Stimulated activated CD8-positive, alpha-beta memory T cell treated with anti-CD3 and anti-CD28 coated beads, Interleukin-2, amount 100 ng/mL, for 1 hour (primary cell): ENCODE measurements at regions not wholly inside any gene's neighbourhood (a gene's known extent, or its start where the extent isn't known, plus 50 kb on each side); places are given as distances from the start of the nearest gene placed in this dataset.
"Not testable (repeated sequence)": the region's sequence is repeated elsewhere in the genome, so short reads cannot be mapped to it uniquely, and the experiment has no call there.

Experiments used
- DNase-seq, 2 donors: peaks; one replicate each; pipeline ENCODE4 v3.0.0-alpha.2; 2020; ENCODE audit warnings: low read depth in 2 of 2

DNA sequence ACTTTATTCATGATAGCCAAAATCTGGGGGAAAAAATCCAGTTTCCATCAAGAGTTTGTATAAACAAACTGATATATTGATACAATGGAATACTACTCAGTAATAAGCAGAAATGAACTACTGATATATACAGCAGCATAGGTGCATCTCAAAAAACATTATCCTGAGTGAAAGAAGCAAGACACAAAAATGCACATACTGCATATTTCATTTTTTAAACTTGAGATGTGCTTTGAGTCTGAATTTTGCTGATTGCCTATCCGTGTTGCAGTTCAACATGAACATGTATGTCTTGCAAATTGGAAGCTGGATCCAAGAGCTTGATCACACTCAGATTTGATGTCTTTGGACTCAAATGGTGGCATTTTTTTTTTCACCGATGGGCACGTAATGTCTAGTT, 132.4 kb downstream of the TSEN15 start:
- no peak for DNase-seq

DNA sequence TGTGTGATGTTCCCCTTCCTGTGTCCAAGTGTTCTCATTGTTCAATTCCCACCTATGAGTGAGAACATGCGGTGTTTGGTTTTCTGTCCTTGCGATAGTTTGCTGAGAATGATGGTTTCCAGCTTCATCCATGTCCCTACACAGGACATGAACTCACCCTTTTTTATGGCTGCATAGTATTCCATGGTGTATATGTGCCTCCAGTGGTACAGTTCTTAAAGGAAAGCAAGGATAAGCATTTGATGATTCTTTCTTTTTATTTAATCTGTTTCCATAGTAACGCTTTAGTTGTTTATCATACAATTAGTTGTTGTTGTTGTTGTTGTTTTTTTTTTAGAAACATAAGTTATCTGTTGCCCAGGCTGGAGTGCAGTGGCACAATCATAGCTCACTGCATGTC, 133.1 kb downstream of the TSEN15 start:
- not testable (repeated sequence) for DNase-seq

GRCh38 chr1:184185347-184185746, 133.8 kb downstream of the TSEN15 start:
- DNase-seq = no peak

GRCh38 chr1:184186167-184186566, 134.6 kb downstream of the TSEN15 start:
- DNase-seq = no peak

- no peak for DNase-seq
Observed at GRCh38 chr1:184187097-184187496, 135.6 kb downstream of the TSEN15 start.

DNA sequence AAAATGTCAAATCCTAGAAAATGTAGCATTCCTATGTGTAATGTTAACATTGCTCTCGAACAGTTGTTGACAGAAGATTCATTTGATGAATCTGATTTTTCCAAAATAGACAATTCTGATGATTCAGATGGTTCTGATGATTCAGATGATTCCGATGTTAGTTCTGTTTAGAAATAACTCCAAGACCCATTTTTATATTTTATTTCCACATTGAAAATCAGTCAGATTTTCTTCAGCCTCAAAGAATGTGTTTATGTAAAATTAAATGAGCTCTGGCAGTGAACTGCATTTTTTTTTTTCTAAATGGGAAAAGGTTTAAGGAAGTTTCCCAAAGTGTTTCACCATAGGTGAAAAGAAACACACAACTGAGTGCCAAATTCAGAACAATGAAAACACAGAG, 136.5 kb downstream of the TSEN15 start:
- no peak for DNase-seq

- DNase-seq = no peak
Observed at GRCh38 chr1:184189361-184189760, 137.8 kb downstream of the TSEN15 start.

GRCh38 chr1:184190616-184191015, 139.1 kb downstream of the TSEN15 start:
- no peak for DNase-seq

DNA sequence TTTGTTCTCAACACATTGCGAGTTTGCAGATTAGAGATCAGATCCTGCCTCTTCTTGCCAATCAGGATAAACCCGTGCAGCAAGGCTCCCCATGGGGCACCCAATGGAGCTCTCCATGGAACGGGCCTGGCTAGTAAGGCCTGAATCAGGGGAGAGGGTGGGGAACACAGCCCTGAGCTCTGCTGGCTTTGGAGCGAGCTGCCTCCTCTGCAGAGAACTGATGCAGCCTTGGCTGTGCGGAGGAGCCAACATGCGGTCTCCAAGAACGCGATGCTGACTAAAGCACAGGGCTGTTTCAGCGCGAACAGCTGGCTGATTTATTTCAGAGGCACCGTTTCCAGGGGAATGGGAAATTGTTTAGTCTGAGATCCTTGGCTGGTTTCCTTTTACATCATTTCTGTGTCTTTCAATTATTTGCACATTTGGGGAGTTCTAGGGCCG, 139.7 kb downstream of the TSEN15 start:
- no peak for DNase-seq

GRCh38 chr1:184192796-184193195, 141.3 kb downstream of the TSEN15 start:
- no peak for DNase-seq

DNA sequence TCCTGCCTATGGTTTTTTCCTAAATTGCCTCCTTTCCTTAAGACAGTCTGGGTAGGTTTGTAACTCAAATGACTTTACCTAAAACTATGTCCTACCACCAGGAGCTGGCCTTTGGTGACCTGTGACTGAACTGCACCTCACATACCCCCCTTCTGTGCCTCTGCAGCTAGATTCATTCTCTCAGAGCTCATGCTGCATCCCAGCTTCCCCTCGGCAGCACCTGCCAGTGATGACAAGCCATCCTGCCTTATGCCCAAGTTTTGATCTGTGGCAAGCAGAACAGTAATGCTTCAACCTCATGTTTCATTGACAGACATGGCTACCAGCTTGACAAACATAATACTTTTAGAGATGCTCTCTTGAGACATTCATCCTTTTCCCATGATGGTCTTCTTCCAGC, 141.9 kb downstream of the TSEN15 start:
- no peak for DNase-seq

- DNase-seq = no peak
Observed at GRCh38 chr1:184194236-184194635, 142.7 kb downstream of the TSEN15 start.

GRCh38 chr1:184195722-184196121, 144.2 kb downstream of the TSEN15 start:
- DNase-seq = not testable (repeated sequence)

DNA sequence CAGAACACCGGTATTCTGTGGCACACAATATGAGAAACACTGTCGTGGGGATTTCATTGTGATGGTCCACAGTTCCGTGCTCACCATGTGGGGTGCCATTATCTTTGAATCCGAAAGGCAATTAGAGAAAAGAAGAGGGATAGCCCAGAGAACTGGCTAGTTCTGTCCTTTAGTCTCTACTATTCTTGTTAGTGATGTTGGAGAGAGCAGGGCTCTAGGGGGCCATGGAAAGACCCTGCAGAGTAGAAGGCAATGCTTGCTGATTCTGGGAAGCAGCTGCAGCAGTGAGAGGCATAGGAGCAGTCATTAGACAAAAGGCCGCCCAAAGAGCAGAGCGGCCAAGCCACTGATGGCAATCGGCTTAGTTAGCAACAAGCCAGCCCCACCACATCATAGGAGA, 146.3 kb downstream of the TSEN15 start:
- no peak for DNase-seq

DNA sequence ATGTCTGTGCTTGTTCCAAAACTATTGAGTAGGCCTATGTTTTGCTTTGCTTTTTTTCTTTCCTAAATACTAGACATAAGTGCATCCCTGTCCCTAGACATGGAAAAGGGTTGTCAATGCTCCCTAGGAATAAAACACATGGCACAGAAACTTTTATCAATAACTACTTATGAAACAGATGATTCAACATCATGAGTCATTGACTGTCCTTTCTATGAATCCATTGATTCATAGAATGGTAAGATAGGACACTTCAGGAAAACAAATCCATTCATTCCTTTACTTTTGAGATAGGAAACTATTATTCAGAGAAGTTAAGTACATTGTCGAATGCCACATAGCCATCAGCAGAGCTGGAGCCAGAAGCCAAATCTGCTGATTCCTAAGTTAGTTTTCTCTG, 147.5 kb downstream of the TSEN15 start:
- DNase-seq = no peak

DNA sequence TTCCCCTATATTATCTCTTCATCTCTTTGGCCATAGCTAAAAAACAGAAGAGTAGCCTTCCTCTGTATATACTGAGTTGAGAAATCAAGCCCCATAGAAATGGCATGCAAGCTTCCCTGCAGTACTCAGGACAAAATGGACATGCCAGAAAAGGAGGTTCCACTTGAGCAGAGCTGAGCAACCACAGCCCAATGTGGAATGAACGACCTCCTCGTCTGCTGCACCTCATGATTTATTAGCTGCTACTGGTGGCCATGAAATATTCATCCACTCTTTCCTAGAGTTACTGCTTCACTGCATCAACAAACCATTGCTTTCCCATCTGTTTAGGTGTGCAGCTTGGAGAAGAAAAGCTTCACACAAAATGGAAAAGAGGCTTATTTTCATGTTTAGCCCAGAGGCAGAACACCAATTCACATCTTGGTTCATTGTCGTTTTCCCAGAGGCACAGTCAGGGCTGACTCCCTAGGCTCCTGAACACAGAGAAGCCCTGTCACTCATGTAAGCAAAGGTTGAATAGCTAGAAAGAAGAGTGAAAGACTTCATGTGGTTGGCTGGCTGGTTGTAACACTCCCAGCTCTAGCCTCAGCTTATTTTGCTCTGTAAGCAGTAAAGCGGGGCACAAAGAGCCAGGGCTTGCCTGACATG, 148.0 kb downstream of the TSEN15 start:
- DNase-seq = no peak

DNA sequence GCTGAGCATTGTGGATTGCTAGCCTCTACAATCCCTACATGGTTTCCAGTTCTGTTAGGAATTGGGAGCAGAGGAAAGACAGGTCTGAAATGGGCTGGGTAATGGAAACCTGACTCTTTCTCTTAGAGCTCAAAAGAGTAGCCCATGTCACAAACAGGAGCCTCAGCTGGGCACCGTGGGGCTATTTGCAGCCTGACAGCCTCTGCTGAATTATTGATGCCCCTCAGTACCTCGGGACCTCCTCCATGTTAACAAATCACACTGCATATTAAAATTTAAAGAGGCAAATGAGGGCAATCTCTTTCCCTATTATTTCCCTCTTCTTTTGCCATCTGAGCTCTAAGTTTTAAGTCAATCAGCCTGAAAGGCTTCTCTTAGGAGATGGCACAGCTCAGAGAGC, 157.1 kb downstream of the TSEN15 start:
- no peak for DNase-seq

- no peak for DNase-seq
Observed at GRCh38 chr1:184210031-184210430, 158.5 kb downstream of the TSEN15 start.

GRCh38 chr1:184210862-184211261, 159.3 kb downstream of the TSEN15 start:
- no peak for DNase-seq

DNA sequence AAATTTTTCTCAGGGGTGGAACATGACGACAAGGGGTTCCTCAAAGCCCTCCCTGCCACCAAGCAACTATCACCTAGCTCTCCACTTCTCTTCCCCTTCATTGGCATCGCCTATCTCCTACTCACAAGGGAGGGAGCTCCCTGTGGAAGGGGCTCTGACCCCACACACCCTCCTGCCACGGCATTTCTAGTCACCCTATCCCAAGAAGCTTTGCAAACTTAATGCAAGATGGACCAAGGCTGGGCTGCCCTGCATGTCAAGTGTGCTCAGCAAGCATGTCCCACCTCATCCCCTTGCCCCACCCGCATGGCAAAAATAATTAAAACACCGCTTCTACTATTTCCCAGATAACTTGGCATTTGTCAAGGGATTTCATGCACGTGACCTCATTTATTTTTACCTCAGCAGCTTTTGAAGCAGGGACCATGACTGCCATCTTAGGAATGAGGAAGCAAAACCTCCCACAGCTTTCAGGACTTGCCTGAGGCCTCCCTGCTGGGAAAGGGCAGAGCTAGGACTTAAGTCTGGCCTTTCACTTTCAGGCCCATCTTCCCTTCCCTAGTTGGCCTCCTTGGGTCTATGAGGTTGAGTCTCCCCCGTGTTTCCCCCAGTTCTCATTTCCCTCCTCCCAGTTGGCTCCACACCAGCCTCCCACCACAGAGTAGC, 161.3 kb downstream of the TSEN15 start:
- DNase-seq = no peak

DNA sequence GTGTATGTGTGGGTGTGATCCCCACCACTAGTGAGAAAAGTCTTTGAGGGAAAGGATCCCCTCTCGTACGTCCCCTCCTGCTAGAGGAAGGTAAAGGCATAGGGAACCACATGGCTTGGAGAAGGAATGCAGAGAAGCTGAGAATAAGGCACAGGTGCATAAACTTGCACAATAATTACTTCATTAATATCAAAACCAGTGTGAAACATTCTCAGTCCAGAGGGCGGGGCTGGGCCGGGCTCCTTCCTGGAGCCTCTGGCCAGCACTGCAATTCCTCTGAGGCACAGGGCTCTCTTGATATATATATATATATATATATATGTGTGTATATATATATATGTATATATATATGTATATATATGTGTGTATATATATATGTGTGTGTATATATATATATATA, 162.6 kb downstream of the TSEN15 start:
- no peak for DNase-seq

DNA sequence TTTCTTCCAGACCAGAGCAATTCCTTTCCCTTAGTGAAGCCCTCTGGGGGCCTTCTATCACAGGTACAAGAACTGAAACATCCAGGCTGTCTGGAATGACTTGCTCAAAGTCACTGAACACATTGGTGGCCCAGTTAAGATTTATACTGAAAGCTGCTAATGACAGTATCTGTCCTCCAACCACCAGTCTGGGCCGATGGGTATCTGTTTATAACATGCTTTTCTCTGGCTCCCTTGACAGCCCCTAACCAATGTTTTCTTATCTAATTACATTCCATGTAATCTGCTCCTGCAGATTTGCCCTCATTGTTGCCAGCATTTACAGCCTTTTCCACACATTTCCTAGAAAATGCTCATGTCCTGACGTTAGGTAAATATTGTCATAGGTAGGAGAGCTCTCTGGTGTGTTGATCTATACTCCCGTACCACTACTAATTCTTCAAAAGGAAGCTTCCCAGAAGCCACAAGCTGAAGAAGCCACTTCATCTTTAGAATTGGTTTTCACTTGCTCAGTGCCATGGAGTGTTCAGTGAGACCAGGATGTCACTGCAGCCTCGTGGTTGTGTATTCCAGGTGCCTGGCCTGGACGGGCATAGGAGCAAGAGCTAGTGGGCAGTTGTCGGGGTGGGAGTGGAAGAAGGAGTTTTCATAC, 163.9 kb downstream of the TSEN15 start:
- DNase-seq = no peak

- no peak for DNase-seq
Observed at GRCh38 chr1:184218458-184219075, 167.0 kb downstream of the TSEN15 start.
